ENCODE measurements at regions not wholly inside any gene's neighbourhood (a gene's known extent, or its start where the extent isn't known, plus 50 kb on each side); places are given as distances from the start of the nearest gene placed in this dataset.
"Not testable (repeated sequence)": the region's sequence is repeated elsewhere in the genome, so short reads cannot be mapped to it uniquely, and the experiment has no call there.

DNA sequence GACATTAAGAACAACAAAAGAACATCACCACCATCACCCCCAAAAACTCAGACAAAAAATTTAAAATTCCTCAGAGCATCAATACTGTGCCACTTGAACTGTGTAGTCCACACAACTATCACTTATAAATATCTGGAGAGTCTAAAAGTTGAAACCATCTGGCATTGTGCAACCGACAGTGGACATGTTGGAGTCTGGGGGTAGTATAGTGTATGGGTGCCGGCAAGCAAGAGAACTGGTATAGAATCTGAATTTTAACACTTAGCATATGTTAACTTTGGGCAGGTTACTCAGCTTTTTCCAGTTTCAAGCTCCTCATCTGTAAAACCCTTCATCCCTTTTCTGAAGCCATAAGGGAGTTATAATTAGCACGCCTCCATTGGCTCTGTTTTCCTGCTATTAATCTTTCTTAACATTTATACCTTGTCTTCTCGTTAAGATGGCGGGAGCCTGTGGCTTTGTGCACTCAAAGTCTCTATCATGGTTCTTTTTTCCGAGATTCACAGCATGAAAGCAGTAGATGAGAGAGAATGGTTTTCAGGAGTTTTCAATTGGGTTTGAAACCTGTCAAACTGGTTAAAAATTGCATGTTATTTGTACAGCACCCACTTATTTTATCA, 255.7 kb upstream of the TBL1XR1 start:
- no peak for DNase-seq (ENCODE audit: low read depth)
- no peak for TF ChIP-seq CTCF (conservative IDR thresholded peaks at IDR 0.05; ENCODE audit: low read length)
- no peak overlapping the region for H3K4me3 ChIP-seq (ENCODE audit: low read length)

DNA sequence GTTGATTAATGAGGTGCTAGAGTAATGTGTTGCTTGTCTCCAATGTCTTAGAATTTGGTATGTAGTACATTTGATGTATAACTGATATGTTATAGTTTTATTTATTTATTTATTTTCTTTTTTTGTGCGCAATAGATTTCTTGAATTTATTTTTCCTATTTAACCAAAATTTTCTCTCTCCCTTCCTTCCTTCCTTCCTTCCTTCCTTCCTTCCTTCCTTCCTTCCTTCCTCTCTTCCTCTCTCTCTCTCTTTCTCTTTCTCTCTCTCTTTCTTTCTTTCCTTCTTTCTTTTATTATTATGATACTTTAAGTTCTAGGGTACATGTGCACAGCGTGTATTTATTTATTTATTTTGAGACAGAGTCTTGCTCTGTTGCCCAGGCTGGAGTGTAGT, 256.2 kb upstream of the TBL1XR1 start:
- no peak for TF ChIP-seq CTCF (conservative IDR thresholded peaks at IDR 0.05; ENCODE audit: low read length)

GRCh38 chr3:177457204-177457603, 259.9 kb upstream of the TBL1XR1 start:
- not testable (repeated sequence) for DNase-seq (ENCODE audit: low read depth); H3K4me3 ChIP-seq (ENCODE audit: low read length)

More for the DNA sequence above, 256.2 kb upstream of the TBL1XR1 start:
- H3K4me3 ChIP-seq (ENCODE audit: low read length) = no peak overlapping the region
- DNase-seq (ENCODE audit: low read depth) = no peak

- H3K4me3 ChIP-seq (ENCODE audit: low read length) = no peak overlapping the region
- DNase-seq (ENCODE audit: low read depth) = peak; percentile 67
- no peak for TF ChIP-seq CTCF (conservative IDR thresholded peaks at IDR 0.05; ENCODE audit: low read length)
Measured at GRCh38 chr3:177459401-177459800, 262.1 kb upstream of the TBL1XR1 start.

- no peak for DNase-seq (ENCODE audit: low read depth)
- no peak for TF ChIP-seq CTCF (conservative IDR thresholded peaks at IDR 0.05; ENCODE audit: low read length)
- H3K4me3 ChIP-seq (ENCODE audit: low read length) = no peak overlapping the region
Measured at GRCh38 chr3:177460047-177460446, 262.8 kb upstream of the TBL1XR1 start.

DNA sequence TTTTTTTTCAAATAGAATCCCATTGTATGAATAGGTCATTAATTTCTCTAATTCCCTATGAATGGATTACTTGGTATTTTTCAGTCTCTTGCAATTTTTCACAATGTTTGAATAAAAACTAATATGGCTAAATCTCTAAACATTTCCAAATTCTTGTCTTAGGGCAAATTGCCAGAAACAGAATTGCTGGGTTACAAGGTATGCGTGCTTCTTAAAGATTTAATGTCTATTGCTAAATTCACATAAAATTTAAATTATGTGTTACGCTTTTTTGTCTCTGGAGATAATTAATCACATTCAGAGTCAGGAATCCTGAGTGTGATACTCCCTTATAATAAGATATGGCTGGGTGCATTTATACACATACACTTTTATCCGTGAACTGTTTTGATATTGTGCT, 264.5 kb upstream of the TBL1XR1 start:
- H3K4me3 ChIP-seq (ENCODE audit: low read length) = no peak overlapping the region
- no peak for DNase-seq (ENCODE audit: low read depth)

DNA sequence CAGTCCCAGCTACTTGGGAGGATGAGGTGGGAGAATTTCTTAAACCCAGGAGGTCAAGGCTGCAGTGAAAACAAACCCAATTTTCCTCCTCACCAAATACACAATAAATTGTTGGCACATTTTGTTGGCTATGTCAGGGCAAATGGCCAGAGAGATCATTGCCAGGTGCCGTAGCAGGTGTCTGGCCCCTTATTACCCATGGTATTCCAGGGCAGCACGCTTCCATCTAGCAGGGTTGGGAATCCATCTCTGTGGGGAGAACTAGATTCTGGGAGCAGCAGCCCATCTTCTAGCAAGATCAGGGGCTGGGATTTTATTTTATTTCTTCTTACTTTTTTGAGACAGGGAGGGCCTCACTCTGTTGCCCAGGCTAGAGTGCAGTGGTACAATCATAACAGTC, 266.1 kb upstream of the TBL1XR1 start:
- not testable (repeated sequence) for H3K4me3 ChIP-seq (ENCODE audit: low read length); DNase-seq (ENCODE audit: low read depth)

More for the DNA sequence above, 264.5 kb upstream of the TBL1XR1 start:
- TF ChIP-seq CTCF (conservative IDR thresholded peaks at IDR 0.05; ENCODE audit: low read length) = no peak

- peak; percentile 66 for DNase-seq (ENCODE audit: low read depth)
- no peak overlapping the region for H3K4me3 ChIP-seq (ENCODE audit: low read length)
- no peak for TF ChIP-seq CTCF (conservative IDR thresholded peaks at IDR 0.05; ENCODE audit: low read length)
Measured at GRCh38 chr3:177463863-177464262, 266.6 kb upstream of the TBL1XR1 start.

Data from AG10803 (cell line).